Spleen (tissue), 11 donors: ENCODE measurements at regions not wholly inside any gene's neighbourhood (a gene's known extent, or its start where the extent isn't known, plus 50 kb on each side); places are given as distances from the start of the nearest gene placed in this dataset.

Source experiments
- DNase-seq: peaks from one replicate; pipeline ENCODE4 v3.0.0-alpha.2; 2020
- H3K27ac ChIP-seq, 8 donors: fragments of 200-600 bp; sonication (generic) in 7 of 8; 1 replicate in 4 of 8; 2 replicates in 4 of 8; pipeline versions ENCODE4 v1.5.0 to v1.8.0; 2016 to 2021; ENCODE audit warnings: inconsistent platforms in 4 of 8, mild to moderate bottlenecking in 4 of 8, moderate library complexity in 1 of 8
- H3K27me3 ChIP-seq, 7 donors: fragments of 200-600 bp; sonication (generic) in 6 of 7; replicated peaks in 1 of 7; 1 replicate in 4 of 7; 2 replicates in 3 of 7; pipeline versions ENCODE4 v1.5.0 to v1.8.0; 2016 to 2021; ENCODE audit warnings: inconsistent platforms in 3 of 7, mild to moderate bottlenecking in 1 of 7
- H3K36me3 ChIP-seq, 6 donors: fragments of 200-600 bp; sonication (generic) in 5 of 6; 1 replicate in 4 of 6; 2 replicates in 2 of 6; pipeline versions ENCODE4 v1.5.0 to v1.8.0; 2016 to 2021; ENCODE audit warnings: inconsistent platforms in 2 of 6
- H3K4me1 ChIP-seq, 6 donors: fragments of 200-600 bp; sonication (generic) in 5 of 6; 1 replicate in 3 of 6; 2 replicates in 3 of 6; pipeline versions ENCODE4 v1.5.0 to v1.8.0; 2016 to 2021; ENCODE audit warnings: inconsistent platforms in 3 of 6
- H3K4me3 ChIP-seq, 8 donors: fragments of 200-600 bp; sonication (generic) in 7 of 8; 1 replicate in 4 of 8; 2 replicates in 4 of 8; pipeline versions ENCODE4 v1.5.0 to v1.8.0; 2016 to 2021; ENCODE audit warnings: inconsistent platforms in 4 of 8, mild to moderate bottlenecking in 4 of 8, moderate library complexity in 2 of 8
- H3K9me3 ChIP-seq, 8 donors: fragments of 200-600 bp; sonication (generic) in 7 of 8; 1 replicate in 4 of 8; 2 replicates in 4 of 8; pipeline versions ENCODE4 v1.5.0 to v1.8.0; 2016 to 2021; ENCODE audit warnings: inconsistent platforms in 4 of 8
- POLR2A ChIP-seq, 3 donors: fragments of 450-650 bp; IDR thresholded peaks; one replicate each; pipeline ENCODE4 v1.5.1; 2017; ENCODE audit warnings: antibody characterized with exemption in 3 of 3, mild to moderate bottlenecking in 1 of 3
- POLR2AphosphoS5 ChIP-seq, 3 donors: sonication (generic); formaldehyde crosslinking; IDR thresholded peaks; one replicate each; pipeline ENCODE4 v1.5.1; 2017; ENCODE audit warnings: antibody characterized with exemption in 3 of 3
- WGBS, 5 donors: extraction: QIAGEN DNeasy Blood & Tissue Kit in 3 of 5; methylation state at CpG; one replicate each; pipeline versions ENCODE4 v1.1.5 to v1.1.7; 2013 to 2018; 5-methylcytosine and 5-hydroxymethylcytosine counted together
- intact Hi-C: fragments of 100-400 bp; cut with DNase I; formaldehyde crosslinking; loops from one replicate; pipeline ENCODE4 v1.15.0; 2023; ENCODE audit warnings: low total_unique reads
- TF ChIP-seq, protein P1 (sequence below), 11 experiments: fragments of 200-600 bp in 7 of 11; fragments of 450-650 bp in 4 of 11; sonication (generic) in 4 of 11; IDR thresholded peaks in 8 of 11; conservative IDR thresholded peaks in 3 of 11; 1 replicate in 7 of 11; 2 replicates in 4 of 11; pipeline versions ENCODE4 v1.4.0 to v1.8.0; 2016 to 2021; ENCODE audit warnings: antibody characterized with exemption in 11 of 11, inconsistent platforms in 4 of 11, mild to moderate bottlenecking in 1 of 11
- donor health status: healthy with polysubstance abuse.
- donor health status: DM: no; HTN: no; CAD: no; lungs with moderate emphysema.
- donor health status: DM: no; HTN: no; CAD: no.
- donor health status: Bipolar disorder and iron deficiency.
- donor health status: healthy.
- donor health status: DM: no; HTN: no; CAD: no.
- donor health status: DM: yes; HTN: yes; CAD: no.

DNA sequence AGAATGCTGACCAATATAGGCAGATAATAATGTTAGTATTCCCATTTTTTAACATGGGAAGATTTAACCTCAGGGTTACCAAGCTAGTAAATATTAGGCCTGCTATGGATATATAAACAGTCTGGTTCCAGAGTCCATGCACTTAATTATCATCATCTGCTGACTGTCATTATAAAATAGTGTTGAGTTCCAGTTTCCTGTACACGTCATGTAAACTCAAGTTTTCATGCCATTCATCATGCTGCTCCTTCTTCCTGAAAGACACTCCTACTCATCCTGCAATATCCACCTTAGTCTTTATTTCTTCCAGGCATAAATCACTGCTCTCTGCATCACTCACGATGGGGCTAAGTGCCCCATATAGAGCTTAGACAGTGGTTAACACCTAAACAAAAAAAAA, 420.8 kb upstream of the SPHKAP start:
- H3K4me1 ChIP-seq = no peaks in the 10 kb centered on the region
- DNase-seq = no peak
- H3K27me3 ChIP-seq = no peaks in the 10 kb centered on the region
- no peak overlapping the region for H3K4me3 ChIP-seq
- intact Hi-C loops = no loop called here
- TF ChIP-seq POLR2AphosphoS5 (IDR thresholded peaks at IDR 0.05) = no peak
- no peak for TF ChIP-seq POLR2A (IDR thresholded peaks at IDR 0.05)
- TF ChIP-seq, protein P1, sequence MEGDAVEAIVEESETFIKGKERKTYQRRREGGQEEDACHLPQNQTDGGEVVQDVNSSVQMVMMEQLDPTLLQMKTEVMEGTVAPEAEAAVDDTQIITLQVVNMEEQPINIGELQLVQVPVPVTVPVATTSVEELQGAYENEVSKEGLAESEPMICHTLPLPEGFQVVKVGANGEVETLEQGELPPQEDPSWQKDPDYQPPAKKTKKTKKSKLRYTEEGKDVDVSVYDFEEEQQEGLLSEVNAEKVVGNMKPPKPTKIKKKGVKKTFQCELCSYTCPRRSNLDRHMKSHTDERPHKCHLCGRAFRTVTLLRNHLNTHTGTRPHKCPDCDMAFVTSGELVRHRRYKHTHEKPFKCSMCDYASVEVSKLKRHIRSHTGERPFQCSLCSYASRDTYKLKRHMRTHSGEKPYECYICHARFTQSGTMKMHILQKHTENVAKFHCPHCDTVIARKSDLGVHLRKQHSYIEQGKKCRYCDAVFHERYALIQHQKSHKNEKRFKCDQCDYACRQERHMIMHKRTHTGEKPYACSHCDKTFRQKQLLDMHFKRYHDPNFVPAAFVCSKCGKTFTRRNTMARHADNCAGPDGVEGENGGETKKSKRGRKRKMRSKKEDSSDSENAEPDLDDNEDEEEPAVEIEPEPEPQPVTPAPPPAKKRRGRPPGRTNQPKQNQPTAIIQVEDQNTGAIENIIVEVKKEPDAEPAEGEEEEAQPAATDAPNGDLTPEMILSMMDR (IDR thresholded peaks at IDR 0.05 in 8 of 11, conservative IDR thresholded peaks at IDR 0.05 in 3 of 11) = no peak
- 36 to 56% (median 51%) methylated on average over 2 of the region's 2 CpGs for WGBS, 5 donors
- H3K36me3 ChIP-seq = no peaks in the 10 kb centered on the region
- peaks cover 0 to 4% (median 0%) of the 10 kb centered on the region in 8 donors for H3K9me3 ChIP-seq
- no peak overlapping the region for H3K27ac ChIP-seq

DNA sequence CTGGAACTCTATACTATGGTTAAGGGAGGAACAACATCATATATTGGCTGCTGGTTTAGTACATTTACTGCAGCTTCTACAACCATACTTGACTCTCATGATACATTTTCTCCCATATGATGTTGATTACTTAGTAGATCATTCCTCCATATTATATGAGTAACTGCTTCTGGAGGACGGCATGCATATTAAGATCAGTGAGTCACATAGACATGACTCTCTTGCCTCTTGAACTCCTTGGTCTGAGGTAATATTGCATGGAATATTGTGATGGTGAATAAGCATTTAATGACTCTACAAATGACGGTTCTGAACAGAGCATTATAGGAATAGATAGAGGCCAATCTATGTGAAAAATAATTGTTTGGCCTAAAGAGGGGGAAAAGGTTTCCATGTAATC, 418.8 kb upstream of the SPHKAP start:
- H3K4me1 ChIP-seq = no peaks in the 10 kb centered on the region
- H3K36me3 ChIP-seq = no peaks in the 10 kb centered on the region
- 77 to 91% (median 86%) methylated on average over 2 of the region's 2 CpGs for WGBS, 5 donors
- TF ChIP-seq POLR2A (IDR thresholded peaks at IDR 0.05) (no peak), POLR2AphosphoS5 (IDR thresholded peaks at IDR 0.05) (no peak)
- TF ChIP-seq, protein P1 (IDR thresholded peaks at IDR 0.05 in 8 of 11, conservative IDR thresholded peaks at IDR 0.05 in 3 of 11) = no peak
- intact Hi-C loops = no loop called here
- no peaks in the 10 kb centered on the region for H3K27me3 ChIP-seq
- no peak for DNase-seq
- no peak overlapping the region for H3K27ac ChIP-seq
- no peak overlapping the region for H3K4me3 ChIP-seq
- peaks cover 0 to 4% (median 0%) of the 10 kb centered on the region in 8 donors for H3K9me3 ChIP-seq

DNA sequence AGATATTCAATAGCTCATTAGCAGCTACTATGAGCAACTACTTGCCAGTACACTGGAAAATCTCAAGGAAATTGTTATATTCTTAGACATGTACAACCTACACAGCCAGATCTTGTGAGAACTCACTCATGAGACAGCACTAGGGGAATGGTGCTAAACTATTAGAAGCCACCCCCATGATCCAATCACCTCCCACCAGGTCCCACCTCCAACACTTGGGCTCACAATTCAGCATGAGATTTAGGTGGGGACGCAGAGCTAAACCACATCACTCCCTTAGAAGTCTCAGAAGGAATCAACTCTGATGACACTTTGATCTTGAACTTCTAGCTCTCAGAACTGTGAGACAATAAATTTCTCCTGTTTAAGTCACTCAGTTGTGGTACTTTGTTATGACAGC, 418.3 kb upstream of the SPHKAP start:
- Histone ChIP-seq H3K9me3 (peaks cover 0 to 4% (median 0%) of the 10 kb centered on the region in 8 donors), H3K27ac (no peak overlapping the region), H3K36me3 (no peaks in the 10 kb centered on the region), H3K4me3 (no peak overlapping the region), H3K27me3 (no peaks in the 10 kb centered on the region), H3K4me1 (no peaks in the 10 kb centered on the region)
- 88 to 100% (median 89%) methylated on average over 1 of the region's 1 CpG for WGBS, 5 donors
- DNase-seq = no peak
- intact Hi-C loops = no loop called here
- TF ChIP-seq POLR2A (IDR thresholded peaks at IDR 0.05) (no peak), POLR2AphosphoS5 (IDR thresholded peaks at IDR 0.05) (no peak)
- TF ChIP-seq, protein P1 (IDR thresholded peaks at IDR 0.05 in 8 of 11, conservative IDR thresholded peaks at IDR 0.05 in 3 of 11) = no peak

DNA sequence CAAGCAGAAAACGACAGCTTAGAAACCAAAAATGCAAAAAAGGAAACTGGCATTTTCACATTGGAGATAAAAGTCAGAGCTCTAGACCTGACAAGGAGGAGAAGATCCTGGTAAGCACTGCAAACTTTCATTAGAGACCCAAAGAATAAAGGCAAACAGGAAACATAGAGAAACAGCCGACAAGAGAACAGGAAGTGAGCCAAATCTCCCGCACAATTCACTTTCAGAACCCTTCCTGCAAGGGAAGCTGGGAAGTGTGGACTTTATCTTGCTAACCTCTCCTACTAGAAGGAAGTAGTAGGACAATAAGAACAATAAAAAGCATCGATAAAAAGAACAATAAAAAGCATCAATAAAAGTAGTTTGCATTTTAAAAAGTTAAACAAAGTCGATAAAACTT, 417.8 kb upstream of the SPHKAP start:
- TF ChIP-seq POLR2A (IDR thresholded peaks at IDR 0.05) (no peak), POLR2AphosphoS5 (IDR thresholded peaks at IDR 0.05) (no peak)
- Histone ChIP-seq H3K27me3 (no peaks in the 10 kb centered on the region), H3K9me3 (peaks cover 0 to 4% (median 0%) of the 10 kb centered on the region in 8 donors), H3K36me3 (no peaks in the 10 kb centered on the region), H3K4me1 (no peaks in the 10 kb centered on the region), H3K27ac (no peak overlapping the region), H3K4me3 (no peak overlapping the region)
- WGBS, 5 donors = 18 to 33% (median 26%) methylated on average over 5 of the region's 5 CpGs
- intact Hi-C loops = no loop called here
- no peak for DNase-seq

DNA sequence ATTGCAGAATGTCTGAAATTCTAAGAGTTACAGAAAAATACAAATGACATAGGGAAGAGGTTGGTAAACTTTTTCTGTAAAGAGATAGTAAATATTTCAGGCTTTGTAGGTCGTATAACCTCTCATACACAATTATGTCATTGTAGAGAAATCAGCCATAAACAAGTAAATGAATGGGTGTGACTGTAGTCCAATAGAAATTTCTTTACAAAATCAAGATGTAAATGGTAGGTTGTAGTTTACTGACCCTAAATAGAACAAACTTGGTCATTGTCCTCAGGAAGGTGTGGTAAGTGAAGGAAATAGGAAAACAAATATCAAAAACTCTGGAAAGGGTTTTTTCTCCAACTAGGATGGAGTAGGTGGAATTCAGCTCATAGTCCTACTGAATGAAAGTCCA, 415.5 kb upstream of the SPHKAP start:
- no peak for DNase-seq
- H3K27me3 ChIP-seq = no peaks in the 10 kb centered on the region
- no peak overlapping the region for H3K27ac ChIP-seq
- TF ChIP-seq POLR2AphosphoS5 (IDR thresholded peaks at IDR 0.05) (no peak), POLR2A (IDR thresholded peaks at IDR 0.05) (no peak)
- TF ChIP-seq, protein P1 (IDR thresholded peaks at IDR 0.05 in 8 of 11, conservative IDR thresholded peaks at IDR 0.05 in 3 of 11) = no peak
- H3K9me3 ChIP-seq = peaks cover 0 to 4% (median 0%) of the 10 kb centered on the region in 8 donors
- H3K4me3 ChIP-seq = no peak overlapping the region
- intact Hi-C loops = no loop called here
- H3K4me1 ChIP-seq = no peaks in the 10 kb centered on the region
- WGBS, 5 donors = 0% methylated on average over 1 of the region's 1 CpG
- no peaks in the 10 kb centered on the region for H3K36me3 ChIP-seq
